Neural cell (in vitro differentiated cells): ENCODE measurements at regions not wholly inside any gene's neighbourhood (a gene's known extent, or its start where the extent isn't known, plus 50 kb on each side); places are given as distances from the start of the nearest gene placed in this dataset.

Experiments used
- TAF1 ChIP-seq: IDR thresholded peaks from 2 replicates; pipeline ENCODE4 v1.6.1; 2012; ENCODE audit warnings: low read depth
- TF ChIP-seq, protein P1 (sequence below): fragments of 450-650 bp; IDR thresholded peaks from 2 replicates; pipeline ENCODE4 v1.5.1; 2014; ENCODE audit warnings: antibody characterized with exemption, mild to moderate bottlenecking, moderate library complexity; ENCODE audit not compliant: poor library complexity, severe bottlenecking

DNA sequence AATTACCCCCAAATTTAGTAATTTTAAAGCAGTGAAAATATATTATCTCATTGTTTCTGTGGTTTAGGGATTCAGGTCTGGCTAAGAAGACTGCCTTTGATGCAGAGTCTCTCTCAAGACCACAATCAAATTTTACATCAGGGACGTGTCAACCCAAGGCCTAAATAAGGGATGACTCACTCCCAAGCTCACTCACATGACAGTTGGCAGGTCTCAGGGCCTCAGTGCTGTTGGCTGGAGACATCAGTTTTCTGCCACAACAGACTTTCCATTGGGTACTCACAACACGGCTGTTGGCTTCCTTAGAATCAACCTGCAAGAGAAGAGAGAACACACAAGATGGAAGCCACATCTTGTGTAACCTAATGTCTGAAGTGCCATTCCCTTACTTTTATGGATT is 377.3 kb downstream of the FAM181B start:
- TF ChIP-seq, protein P1, sequence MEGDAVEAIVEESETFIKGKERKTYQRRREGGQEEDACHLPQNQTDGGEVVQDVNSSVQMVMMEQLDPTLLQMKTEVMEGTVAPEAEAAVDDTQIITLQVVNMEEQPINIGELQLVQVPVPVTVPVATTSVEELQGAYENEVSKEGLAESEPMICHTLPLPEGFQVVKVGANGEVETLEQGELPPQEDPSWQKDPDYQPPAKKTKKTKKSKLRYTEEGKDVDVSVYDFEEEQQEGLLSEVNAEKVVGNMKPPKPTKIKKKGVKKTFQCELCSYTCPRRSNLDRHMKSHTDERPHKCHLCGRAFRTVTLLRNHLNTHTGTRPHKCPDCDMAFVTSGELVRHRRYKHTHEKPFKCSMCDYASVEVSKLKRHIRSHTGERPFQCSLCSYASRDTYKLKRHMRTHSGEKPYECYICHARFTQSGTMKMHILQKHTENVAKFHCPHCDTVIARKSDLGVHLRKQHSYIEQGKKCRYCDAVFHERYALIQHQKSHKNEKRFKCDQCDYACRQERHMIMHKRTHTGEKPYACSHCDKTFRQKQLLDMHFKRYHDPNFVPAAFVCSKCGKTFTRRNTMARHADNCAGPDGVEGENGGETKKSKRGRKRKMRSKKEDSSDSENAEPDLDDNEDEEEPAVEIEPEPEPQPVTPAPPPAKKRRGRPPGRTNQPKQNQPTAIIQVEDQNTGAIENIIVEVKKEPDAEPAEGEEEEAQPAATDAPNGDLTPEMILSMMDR = no peak
- no peak for TF ChIP-seq TAF1
